Fibroblast of skin of right biceps (primary cell): ENCODE measurements at regions not wholly inside any gene's neighbourhood (a gene's known extent, or its start where the extent isn't known, plus 50 kb on each side); places are given as distances from the start of the nearest gene placed in this dataset.
A peak's percentile ranks its signal among the peaks of the same experiment; 100 is the strongest.

ENCODE experiments used
- DNase-seq: peaks from one replicate; pipeline ENCODE4 v3.0.0-alpha.2; 2013

GRCh38 chr20:50344232-50345071 is 153.8 kb downstream of the CEBPB start:
- no peak for DNase-seq

- no peak for DNase-seq
Observed at GRCh38 chr20:50345712-50346373, 155.2 kb downstream of the CEBPB start.

GRCh38 chr20:50346374-50347283 is 156.0 kb downstream of the CEBPB start:
- peak; percentile 91 for DNase-seq

- no peak for DNase-seq
Observed at GRCh38 chr20:50347284-50348063, 156.8 kb downstream of the CEBPB start.

- DNase-seq, result peak; percentile 50
Observed at GRCh38 chr20:50348096-50348495, 157.5 kb downstream of the CEBPB start.

GRCh38 chr20:50350510-50351249 is 159.5 kb upstream of the PTPN1 start:
- DNase-seq, result no peak

- DNase-seq, result no peak
Observed at GRCh38 chr20:50351541-50351940, 158.6 kb upstream of the PTPN1 start.

- DNase-seq, result no peak
Observed at GRCh38 chr20:50353289-50353961, 156.8 kb upstream of the PTPN1 start.

- DNase-seq, result no peak
Observed at GRCh38 chr20:50354721-50355589, 155.2 kb upstream of the PTPN1 start.

GRCh38 chr20:50355590-50356524 is 154.3 kb upstream of the PTPN1 start:
- no peak for DNase-seq

- no peak for DNase-seq
Observed at GRCh38 chr20:50356525-50356885, 153.7 kb upstream of the PTPN1 start.

- DNase-seq, result no peak
Observed at GRCh38 chr20:50356962-50357782, 153.0 kb upstream of the PTPN1 start.

- no peak for DNase-seq
Observed at GRCh38 chr20:50357783-50358161, 152.4 kb upstream of the PTPN1 start.

GRCh38 chr20:50358166-50358565 is 152.0 kb upstream of the PTPN1 start:
- DNase-seq, result no peak

GRCh38 chr20:50358971-50359370 is 151.2 kb upstream of the PTPN1 start:
- DNase-seq, result no peak

- DNase-seq, result no peak
Observed at GRCh38 chr20:50359607-50360217, 150.5 kb upstream of the PTPN1 start.

- no peak for DNase-seq
Observed at GRCh38 chr20:50360218-50360672, 149.9 kb upstream of the PTPN1 start.

- DNase-seq, result no peak
Observed at GRCh38 chr20:50360921-50361320, 149.3 kb upstream of the PTPN1 start.
